ENCODE measurements at regions not wholly inside any gene's neighbourhood (a gene's known extent, or its start where the extent isn't known, plus 50 kb on each side); places are given as distances from the start of the nearest gene placed in this dataset.

DNA sequence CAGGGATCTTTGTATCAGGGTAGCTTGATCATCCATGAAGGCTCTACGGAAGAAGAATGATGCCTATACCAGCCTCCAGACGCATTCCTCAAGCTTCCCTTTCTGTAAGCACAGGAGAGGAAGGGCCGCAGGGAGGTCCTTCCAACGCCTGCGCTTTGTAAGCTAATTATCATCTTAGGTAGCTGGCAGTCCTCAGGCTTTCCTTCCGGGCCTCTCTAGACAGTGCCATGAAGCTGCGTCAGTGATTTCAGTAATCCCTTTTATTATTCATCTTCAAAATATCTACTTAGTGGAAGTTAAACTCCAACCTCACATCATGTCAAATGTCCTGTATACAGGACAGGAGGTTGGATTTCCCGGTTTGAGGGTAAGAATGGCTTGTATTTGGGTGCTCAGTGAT lies 92.3 kb downstream of the ETAA1 start:
- no peak for TF ChIP-seq EZH2 (IDR thresholded peaks at IDR 0.05)
- TF ChIP-seq POLR2AphosphoS5 (IDR thresholded peaks at IDR 0.05; ENCODE audit: borderline replicate concordance, low read depth, low read length): no peak
- no peak for TF ChIP-seq FOXP2 (optimal IDR thresholded peaks at IDR 0.05; ENCODE audit: control extremely low read depth, extremely low read length, insufficient read depth)

Measured in SK-N-MC (cell line).